CD14-positive monocyte (primary cell): ENCODE measurements at regions not wholly inside any gene's neighbourhood (a gene's known extent, or its start where the extent isn't known, plus 50 kb on each side); places are given as distances from the start of the nearest gene placed in this dataset.

Source experiments
- DNase-seq, 3 donors: peaks; one replicate each; pipeline ENCODE4 v3.0.0-alpha.2; 2011 to 2022
- H2AFZ ChIP-seq: 2 replicates; pipeline ENCODE4 v1.6.0; 2012; ENCODE audit warnings: mild to moderate bottlenecking, low read depth, low read length, inconsistent platforms; ENCODE audit not compliant: insufficient read depth, poor library complexity, severe bottlenecking
- H3K27ac ChIP-seq, 2 donors: 1 replicate in 1 of 2; 2 replicates in 1 of 2; pipeline ENCODE4 v1.5.1; 2012 to 2013; ENCODE audit warnings: low read length in 2 of 2, control low read depth in 1 of 2, inconsistent platforms in 1 of 2, low read depth in 1 of 2, mild to moderate bottlenecking in 1 of 2
- H3K27me3 ChIP-seq, 2 donors: one replicate each; pipeline versions ENCODE4 v1.6.0 to v1.6.1; 2011 to 2013; ENCODE audit warnings: low read length in 2 of 2; ENCODE audit not compliant: control insufficient read depth in 2 of 2, insufficient read depth in 2 of 2
- H3K36me3 ChIP-seq, 2 donors: replicated peaks in 1 of 2; 1 replicate in 1 of 2; 2 replicates in 1 of 2; pipeline versions ENCODE4 v1.5.1 to v1.6.1; 2012 to 2013; ENCODE audit warnings: low read length in 2 of 2, control low read depth in 1 of 2, inconsistent platforms in 1 of 2, mild to moderate bottlenecking in 1 of 2; ENCODE audit not compliant: insufficient read depth in 2 of 2, control insufficient read depth in 1 of 2
- H3K4me1 ChIP-seq, 2 donors: 1 replicate in 1 of 2; 2 replicates in 1 of 2; pipeline versions ENCODE4 v1.5.1 to v1.6.1; 2012 to 2013; ENCODE audit warnings: low read length in 2 of 2, control low read depth in 1 of 2, inconsistent platforms in 1 of 2, mild to moderate bottlenecking in 1 of 2, moderate library complexity in 1 of 2; ENCODE audit not compliant: insufficient read depth in 2 of 2, control insufficient read depth in 1 of 2
- H3K4me2 ChIP-seq: replicated peaks from 2 replicates; pipeline ENCODE3; 2012; ENCODE audit warnings: low read length, moderate library complexity, mild to moderate bottlenecking; ENCODE audit not compliant: poor library complexity, severe bottlenecking; ENCODE audit errors: extremely low read depth
- H3K4me3 ChIP-seq, 3 experiments: fragments of 200-600 bp in 1 of 3; sonication (generic) in 1 of 3; replicated peaks in 1 of 3; 1 replicate in 2 of 3; 2 replicates in 1 of 3; pipeline ENCODE4 v1.5.1; 2011 to 2013; ENCODE audit warnings: low read length in 3 of 3, mild to moderate bottlenecking in 3 of 3, control low read depth in 2 of 3, low read depth in 2 of 3, inconsistent platforms in 1 of 3, moderate library complexity in 1 of 3
- H3K79me2 ChIP-seq: 2 replicates; pipeline ENCODE4 v1.6.0; 2012; ENCODE audit warnings: mild to moderate bottlenecking, control low read depth, inconsistent platforms, low read length, moderate library complexity; ENCODE audit not compliant: insufficient read depth
- H3K9ac ChIP-seq: 2 replicates; pipeline ENCODE4 v1.6.0; 2017; ENCODE audit warnings: low read length, mild to moderate bottlenecking; ENCODE audit not compliant: insufficient read depth, poor library complexity, severe bottlenecking
- H3K9me3 ChIP-seq, 2 donors: replicated peaks in 1 of 2; 1 replicate in 1 of 2; 2 replicates in 1 of 2; pipeline versions ENCODE4 v1.5.1 to v1.6.1; 2012 to 2013; ENCODE audit warnings: low read length in 2 of 2, control low read depth in 1 of 2; ENCODE audit not compliant: control insufficient read depth in 1 of 2, insufficient read depth in 1 of 2
- H4K20me1 ChIP-seq: 2 replicates; pipeline ENCODE4 v1.6.0; 2012; ENCODE audit warnings: mild to moderate bottlenecking, low read length, control low read depth, moderate library complexity; ENCODE audit not compliant: insufficient read depth
- H3K27ac Mint-ChIP-seq, 7 donors: one replicate each; pipeline ENCODE4 v1.8.0; 2020; ENCODE audit warnings: mild to moderate bottlenecking in 7 of 7, mixed read lengths in 7 of 7, moderate library complexity in 6 of 7, inconsistent platforms in 2 of 7
- H3K27me3 Mint-ChIP-seq, 3 donors: one replicate each; pipeline ENCODE4 v1.8.0; 2021 to 2022; ENCODE audit warnings: low read depth in 3 of 3, mild to moderate bottlenecking in 3 of 3, mixed read lengths in 3 of 3, moderate library complexity in 3 of 3, inconsistent platforms in 1 of 3
- H3K36me3 Mint-ChIP-seq, 2 donors: one replicate each; pipeline ENCODE4 v1.8.0; 2020; ENCODE audit warnings: mixed read lengths in 2 of 2, inconsistent platforms in 1 of 2, mild to moderate bottlenecking in 1 of 2
- H3K4me1 Mint-ChIP-seq: one replicate; pipeline ENCODE4 v1.8.0; 2020; ENCODE audit warnings: mild to moderate bottlenecking, mixed read lengths
- H3K4me3 Mint-ChIP-seq, 2 donors: one replicate each; pipeline ENCODE4 v1.8.0; 2020; ENCODE audit warnings: mild to moderate bottlenecking in 2 of 2, mixed read lengths in 2 of 2, moderate library complexity in 1 of 2
- H3K9me3 Mint-ChIP-seq, 7 donors: one replicate each; pipeline ENCODE4 v1.8.0; 2020 to 2022; ENCODE audit warnings: mixed read lengths in 7 of 7, mild to moderate bottlenecking in 6 of 7, moderate library complexity in 6 of 7, inconsistent platforms in 2 of 7
- CTCF ChIP-seq: fragments of 200-600 bp; IDR thresholded peaks from one replicate; pipeline ENCODE4 v1.8.0; 2022; ENCODE audit warnings: antibody characterized with exemption, mild to moderate bottlenecking
- WGBS: methylation state at CpG from one replicate; pipeline ENCODE4 v1.1.5; 2013; ENCODE audit warnings: missing lambda C conversion rate; ENCODE audit not compliant: insufficient coverage; 5-methylcytosine and 5-hydroxymethylcytosine counted together
- intact Hi-C, 2 donors: fragments of 100-400 bp; cut with micrococcal nuclease; formaldehyde crosslinking; loops; one replicate each; pipeline versions ENCODE4 v1.15.0 to v1.15.1; 2023

GRCh38 chr20:55329108-55329507, 676.2 kb downstream of the CBLN4 start:
- no peak overlapping the region for H3K27ac Mint-ChIP-seq
- H3K4me1 ChIP-seq = no peaks in the 10 kb centered on the region
- H2AFZ ChIP-seq = no peak overlapping the region
- H3K4me3 ChIP-seq = no peak overlapping the region
- H3K4me3 Mint-ChIP-seq = no peak overlapping the region
- no peaks in the 10 kb centered on the region for H3K36me3 Mint-ChIP-seq
- no peaks in the 10 kb centered on the region for H3K79me2 ChIP-seq
- no peaks in the 10 kb centered on the region for H3K4me1 Mint-ChIP-seq
- peaks cover 0 to 3% (median 2%) of the 10 kb centered on the region in 7 donors for H3K9me3 Mint-ChIP-seq
- no peaks in the 10 kb centered on the region for H4K20me1 ChIP-seq
- no peaks in the 10 kb centered on the region for H3K27me3 Mint-ChIP-seq
- H3K9ac ChIP-seq = no peak overlapping the region
- no peaks in the 10 kb centered on the region for H3K27me3 ChIP-seq
- DNase-seq = no peak
- no peak overlapping the region for H3K27ac ChIP-seq
- no peak overlapping the region for H3K4me2 ChIP-seq
- no peaks in the 10 kb centered on the region for H3K36me3 ChIP-seq
- no peak for TF ChIP-seq CTCF
- WGBS = no CpG with 5 or more reads among the region's 4 CpGs
- intact Hi-C loops = no loop called here
- peaks cover 0 to 6% of the 10 kb centered on the region in 2 donors for H3K9me3 ChIP-seq

- WGBS = no CpG with 5 or more reads among the region's 2 CpGs
- Histone ChIP-seq H3K9ac (no peak overlapping the region), H3K27ac (no peak overlapping the region), H3K79me2 (no peaks in the 10 kb centered on the region), H3K36me3 (no peaks in the 10 kb centered on the region), H2AFZ (no peak overlapping the region), H3K27me3 (no peaks in the 10 kb centered on the region), H3K4me1 (no peaks in the 10 kb centered on the region), H3K4me2 (no peak overlapping the region), H4K20me1 (no peaks in the 10 kb centered on the region), H3K4me3 (no peak overlapping the region), H3K9me3 (peaks cover 2 to 6% of the 10 kb centered on the region in 2 donors)
- Mint-ChIP-seq H3K27ac (no peak overlapping the region), H3K4me3 (no peak overlapping the region), H3K27me3 (no peaks in the 10 kb centered on the region), H3K9me3 (peaks cover 0 to 10% (median 2%) of the 10 kb centered on the region in 7 donors), H3K36me3 (no peaks in the 10 kb centered on the region), H3K4me1 (no peaks in the 10 kb centered on the region)
- intact Hi-C loops = no loop called here
- no peak for TF ChIP-seq CTCF
- DNase-seq = no peak
Measured at GRCh38 chr20:55322745-55323144, 682.6 kb downstream of the CBLN4 start.
